SK-N-SH (cell line): ENCODE measurements at regions not wholly inside any gene's neighbourhood (a gene's known extent, or its start where the extent isn't known, plus 50 kb on each side); places are given as distances from the start of the nearest gene placed in this dataset.

ENCODE experiments used
- EP300 ChIP-seq, 2 experiments: IDR thresholded peaks; 2 replicates each; pipeline versions ENCODE4 v1.4.0 to v1.6.1; 2012; ENCODE audit warnings: borderline replicate concordance in 1 of 2, low read depth in 1 of 2, low read length in 1 of 2
- FOXJ3 ChIP-seq: sonication (generic); formaldehyde crosslinking; IDR thresholded peaks from 2 replicates; pipeline ENCODE4 v1.5.1; 2020; ENCODE audit warnings: mild to moderate bottlenecking, missing genetic modification reagents
- GABPA ChIP-seq: IDR thresholded peaks from 2 replicates; pipeline ENCODE4 v1.4.0; 2012; ENCODE audit warnings: low read depth, mild to moderate bottlenecking
- IRF3 ChIP-seq: fragments of 150-350 bp; IDR thresholded peaks from 2 replicates; pipeline ENCODE4 v1.6.1; 2016; ENCODE audit warnings: mild to moderate bottlenecking, low read depth, low read length
- NFIC ChIP-seq: IDR thresholded peaks from 2 replicates; pipeline ENCODE4 v1.4.0; 2012; ENCODE audit warnings: borderline replicate concordance
- NRF1 ChIP-seq: IDR thresholded peaks from 2 replicates; pipeline ENCODE4 v1.6.1; 2012; ENCODE audit warnings: low read depth, mild to moderate bottlenecking, low read length
- PBX3 ChIP-seq: IDR thresholded peaks from 2 replicates; pipeline ENCODE4; 2012
- POLR2AphosphoS5 ChIP-seq: IDR thresholded peaks from 2 replicates; pipeline ENCODE4 v1.6.1; 2012; ENCODE audit warnings: low read depth, low read length
- RCOR1 ChIP-seq: fragments of 150-350 bp; IDR thresholded peaks from 2 replicates; pipeline ENCODE4 v1.6.1; 2017; ENCODE audit warnings: antibody characterized with exemption, low read length
- SIN3A ChIP-seq: IDR thresholded peaks from 2 replicates; pipeline ENCODE4 v1.6.1; 2012; ENCODE audit warnings: low read depth, mild to moderate bottlenecking, low read length, moderate library complexity, borderline replicate concordance
- SMC3 ChIP-seq: IDR thresholded peaks from 2 replicates; pipeline ENCODE4 v1.6.1; 2012; ENCODE audit warnings: low read depth, low read length, improper control_type of control experiment
- TAF1 ChIP-seq: IDR thresholded peaks from 2 replicates; pipeline ENCODE4 v1.6.1; 2012; ENCODE audit warnings: low read depth, mild to moderate bottlenecking, low read length, moderate library complexity, borderline replicate concordance
- TF ChIP-seq, protein P1 (sequence below): fragments of 200-600 bp; sonication (generic); IDR thresholded peaks from 2 replicates; pipeline ENCODE4 v1.6.1; 2017; ENCODE audit warnings: antibody characterized with exemption, mild to moderate bottlenecking, moderate library complexity

GRCh38 chr11:36736103-36736502, 138.1 kb upstream of the RAG2 start:
- TF ChIP-seq, protein P1, sequence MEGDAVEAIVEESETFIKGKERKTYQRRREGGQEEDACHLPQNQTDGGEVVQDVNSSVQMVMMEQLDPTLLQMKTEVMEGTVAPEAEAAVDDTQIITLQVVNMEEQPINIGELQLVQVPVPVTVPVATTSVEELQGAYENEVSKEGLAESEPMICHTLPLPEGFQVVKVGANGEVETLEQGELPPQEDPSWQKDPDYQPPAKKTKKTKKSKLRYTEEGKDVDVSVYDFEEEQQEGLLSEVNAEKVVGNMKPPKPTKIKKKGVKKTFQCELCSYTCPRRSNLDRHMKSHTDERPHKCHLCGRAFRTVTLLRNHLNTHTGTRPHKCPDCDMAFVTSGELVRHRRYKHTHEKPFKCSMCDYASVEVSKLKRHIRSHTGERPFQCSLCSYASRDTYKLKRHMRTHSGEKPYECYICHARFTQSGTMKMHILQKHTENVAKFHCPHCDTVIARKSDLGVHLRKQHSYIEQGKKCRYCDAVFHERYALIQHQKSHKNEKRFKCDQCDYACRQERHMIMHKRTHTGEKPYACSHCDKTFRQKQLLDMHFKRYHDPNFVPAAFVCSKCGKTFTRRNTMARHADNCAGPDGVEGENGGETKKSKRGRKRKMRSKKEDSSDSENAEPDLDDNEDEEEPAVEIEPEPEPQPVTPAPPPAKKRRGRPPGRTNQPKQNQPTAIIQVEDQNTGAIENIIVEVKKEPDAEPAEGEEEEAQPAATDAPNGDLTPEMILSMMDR = no peak
- TF ChIP-seq NFIC = no peak
- TF ChIP-seq TAF1 = no peak
- TF ChIP-seq POLR2AphosphoS5 = no peak
- no peak for TF ChIP-seq GABPA
- TF ChIP-seq FOXJ3 (CRISPR knock-in tag) = no peak
- no peak for TF ChIP-seq RCOR1
- no peak for TF ChIP-seq PBX3
- TF ChIP-seq IRF3 = no peak
- no peak for TF ChIP-seq NRF1
- no peak for TF ChIP-seq SIN3A
- no peak for TF ChIP-seq SMC3
- no peak for TF ChIP-seq EP300 (IDR thresholded peaks at IDR 0.05; ENCODE audit: borderline replicate concordance in 1 of 2, low read depth in 1 of 2, low read length in 1 of 2)
